NCI-H1694 treated with DMSO at 0.1 percent for 48 hours (cell line): ENCODE measurements at regions not wholly inside any gene's neighbourhood (a gene's known extent, or its start where the extent isn't known, plus 50 kb on each side); places are given as distances from the start of the nearest gene placed in this dataset.
"Not testable (repeated sequence)": the region's sequence is repeated elsewhere in the genome, so short reads cannot be mapped to it uniquely, and the experiment has no call there.

Experiments used
- DNase-seq: peaks from one replicate; lab custom pipeline; 2025; lab: John Stamatoyannopoulos, UW

DNA sequence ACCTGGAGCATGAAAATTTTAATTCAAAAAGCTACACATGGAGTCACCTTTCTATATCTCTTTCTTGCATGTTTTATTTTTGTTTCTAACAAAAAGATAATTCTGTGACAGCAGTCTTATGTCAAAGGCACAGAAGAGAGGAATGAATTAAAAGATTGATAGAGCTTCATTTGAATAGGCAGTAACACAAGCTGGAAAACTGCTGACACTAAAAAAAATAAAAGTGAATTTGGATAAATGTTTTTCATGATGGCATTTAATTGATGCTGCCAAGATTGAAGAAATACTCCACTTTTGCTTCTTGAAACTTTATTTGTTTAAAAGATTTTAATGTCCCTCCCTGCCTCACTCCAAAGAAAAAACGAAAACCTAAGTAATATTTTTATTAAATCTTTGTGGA is 887.4 kb downstream of the PLA2G4A start:
- no peak for DNase-seq

DNA sequence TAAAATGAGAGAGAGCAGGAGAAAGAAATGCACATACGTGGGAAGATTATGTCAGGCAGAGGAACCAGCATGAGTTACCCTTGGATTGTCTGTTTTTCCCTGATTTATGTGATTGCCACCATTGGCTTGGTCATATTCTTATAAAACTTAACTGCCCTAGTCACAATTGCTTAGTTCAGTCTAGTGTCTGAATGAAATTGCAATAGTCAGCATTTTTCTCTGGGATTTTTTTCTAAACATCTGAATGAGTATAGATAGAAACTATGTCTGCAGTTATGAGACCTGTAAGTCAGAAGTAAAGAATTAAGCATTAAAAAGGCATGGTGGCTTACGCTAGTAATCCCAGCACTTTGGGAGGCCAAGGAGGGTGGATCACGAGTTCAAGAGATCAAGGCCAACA is 889.8 kb downstream of the PLA2G4A start:
- no peak for DNase-seq

DNA sequence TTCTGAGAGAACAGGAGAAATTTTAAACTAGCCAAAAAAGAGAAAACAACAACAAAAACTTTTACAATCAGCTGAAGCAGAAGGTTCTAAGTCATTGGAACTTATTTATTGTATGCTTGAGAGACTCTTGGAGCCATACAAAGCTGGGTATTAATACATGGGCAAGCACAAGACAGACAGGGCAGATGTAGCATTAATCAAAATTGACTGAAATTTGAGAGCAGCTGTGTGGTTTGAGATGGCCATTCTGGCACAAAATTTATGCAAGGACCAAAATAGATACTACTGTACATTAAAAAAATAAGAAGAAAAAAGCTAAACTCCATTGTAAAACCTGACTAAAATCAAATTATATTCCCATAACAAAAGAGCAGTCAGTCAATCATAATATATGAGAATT is 892.5 kb downstream of the PLA2G4A start:
- DNase-seq, result no peak

DNA sequence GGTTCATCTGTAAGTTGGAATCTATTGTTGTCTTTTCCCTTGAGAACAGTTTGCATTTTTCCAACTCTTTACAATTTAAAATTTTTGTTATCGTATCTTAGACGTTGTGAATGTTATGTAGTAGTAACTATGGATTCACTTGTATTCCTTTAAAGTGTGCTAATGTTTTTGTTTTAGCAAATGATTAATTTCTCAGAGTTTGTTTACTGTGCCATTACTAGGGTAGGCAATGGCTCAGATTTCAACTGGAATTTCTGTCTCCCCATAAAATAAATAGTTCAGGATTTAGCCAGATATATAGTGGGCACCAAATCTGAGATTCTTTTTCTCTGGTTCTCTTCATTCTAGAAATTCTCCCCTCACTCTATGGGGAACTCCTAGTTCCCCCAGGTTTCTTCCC is 896.5 kb downstream of the PLA2G4A start:
- no peak for DNase-seq

DNA sequence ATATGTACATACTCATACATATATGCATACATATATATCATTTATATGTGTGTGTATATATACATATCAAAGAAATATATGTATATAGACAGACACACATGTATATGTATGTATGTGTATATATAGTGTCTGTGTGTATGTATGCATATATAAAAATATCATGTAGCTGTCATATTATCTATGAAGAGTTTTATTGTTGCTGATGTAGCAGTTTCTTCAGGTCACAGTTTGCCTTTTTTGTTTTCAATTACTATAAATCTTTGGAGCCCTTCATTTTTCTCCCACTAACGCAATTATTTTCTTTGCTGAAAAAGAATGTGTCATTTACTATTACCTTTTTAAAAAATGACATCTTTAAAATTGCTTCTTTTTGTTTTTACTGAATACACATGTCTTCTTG is 904.5 kb downstream of the PLA2G4A start:
- no peak for DNase-seq

DNA sequence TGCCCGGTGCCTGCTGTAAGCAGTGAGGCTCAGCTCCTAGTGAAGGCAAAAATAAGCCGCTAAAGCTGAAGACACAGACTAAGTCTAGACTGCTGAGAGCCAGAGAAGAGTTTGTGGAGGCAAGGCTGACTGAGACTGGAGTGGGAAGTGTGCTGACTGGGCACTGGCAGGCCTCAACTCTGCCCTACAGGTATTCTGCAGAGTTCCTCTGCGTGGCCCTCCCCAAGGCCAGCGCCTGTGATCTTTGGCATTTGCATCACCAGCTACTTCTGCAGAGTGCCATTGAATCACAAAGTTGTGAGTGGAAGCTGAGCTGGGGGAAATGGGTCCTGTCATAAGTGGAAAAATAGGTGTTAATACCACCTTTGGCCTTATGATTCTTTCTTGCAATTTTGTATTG is 905.7 kb downstream of the PLA2G4A start:
- DNase-seq, result no peak

DNA sequence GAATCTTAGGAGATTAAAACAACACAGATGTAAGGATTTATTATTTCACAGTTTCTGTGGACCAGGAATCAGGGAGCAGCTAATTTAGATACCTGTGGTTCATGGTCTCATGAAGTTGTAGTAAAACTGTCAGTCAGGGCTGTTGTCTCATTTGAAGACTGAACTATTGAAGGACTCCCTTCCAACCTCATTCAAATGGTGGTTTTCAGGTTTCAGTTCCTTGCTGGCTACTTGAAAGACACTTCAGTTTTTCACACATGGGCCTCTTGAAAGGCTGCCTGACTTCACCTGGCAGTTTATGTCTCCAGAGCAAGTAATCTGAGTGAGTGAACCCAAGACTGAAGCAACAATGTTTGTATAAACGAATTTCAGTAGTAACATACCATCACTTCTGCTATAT is 915.9 kb downstream of the PLA2G4A start:
- DNase-seq, result no peak

DNA sequence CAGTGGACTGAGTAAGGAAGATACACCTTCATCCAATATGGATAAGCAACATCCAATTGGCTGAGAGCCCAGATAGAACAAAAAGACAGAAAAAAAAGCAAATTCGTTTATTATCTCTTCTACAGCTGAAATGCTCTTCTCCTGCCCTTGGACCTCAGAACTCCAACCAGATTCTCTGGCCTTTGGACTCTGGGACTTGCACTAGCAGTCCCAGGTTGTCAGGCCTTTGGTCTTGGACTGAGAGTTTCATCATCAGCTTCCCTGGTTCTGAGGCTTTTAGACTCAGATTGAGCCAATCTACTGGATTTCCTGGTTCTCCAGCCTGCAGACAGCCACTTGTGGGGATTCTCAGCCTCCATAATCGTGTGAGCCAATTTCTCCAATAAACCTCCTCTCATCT is 926.8 kb downstream of the PLA2G4A start:
- DNase-seq, result no peak

DNA sequence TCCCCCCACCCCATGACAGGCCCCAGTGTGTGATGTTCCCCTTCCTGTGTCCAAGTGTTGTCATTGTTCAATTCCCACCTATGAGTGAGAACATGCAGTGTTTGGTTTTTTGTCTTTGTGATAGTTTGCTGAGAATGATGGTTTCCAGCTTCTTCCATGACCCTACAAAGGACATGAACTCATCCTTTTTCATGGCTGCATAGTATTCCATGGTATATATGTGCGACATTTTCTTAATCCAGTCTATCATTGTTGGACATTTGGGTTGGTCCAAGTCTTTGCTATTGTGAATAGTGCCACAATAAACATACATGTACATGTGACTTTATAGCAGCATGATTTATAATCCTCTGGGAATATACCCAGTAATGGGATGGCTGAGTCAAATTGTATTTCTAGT is 927.9 kb downstream of the PLA2G4A start:
- DNase-seq, result not testable (repeated sequence)

DNA sequence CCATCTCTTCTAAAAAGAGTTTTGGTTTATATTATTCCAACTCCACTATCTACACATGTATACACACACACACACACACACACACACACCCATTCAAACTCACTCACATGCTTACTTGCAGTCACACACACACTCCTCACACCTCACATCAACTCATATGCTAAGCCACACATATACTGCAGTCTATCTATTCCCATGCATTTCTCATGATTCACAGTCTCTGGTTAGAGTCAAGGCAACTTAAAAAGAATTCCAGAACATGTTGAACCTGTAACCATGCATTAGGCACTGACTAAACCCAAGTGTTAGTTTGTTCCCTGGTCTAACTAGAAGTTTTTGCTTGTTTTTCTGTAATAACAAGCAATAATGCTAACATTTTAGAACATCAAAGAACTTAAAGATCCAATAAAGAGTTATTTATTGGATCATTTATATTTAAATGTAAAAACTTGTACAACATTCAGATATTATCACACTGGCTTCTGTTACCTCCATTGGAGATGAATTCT is 931.1 kb downstream of the PLA2G4A start:
- no peak for DNase-seq

DNA sequence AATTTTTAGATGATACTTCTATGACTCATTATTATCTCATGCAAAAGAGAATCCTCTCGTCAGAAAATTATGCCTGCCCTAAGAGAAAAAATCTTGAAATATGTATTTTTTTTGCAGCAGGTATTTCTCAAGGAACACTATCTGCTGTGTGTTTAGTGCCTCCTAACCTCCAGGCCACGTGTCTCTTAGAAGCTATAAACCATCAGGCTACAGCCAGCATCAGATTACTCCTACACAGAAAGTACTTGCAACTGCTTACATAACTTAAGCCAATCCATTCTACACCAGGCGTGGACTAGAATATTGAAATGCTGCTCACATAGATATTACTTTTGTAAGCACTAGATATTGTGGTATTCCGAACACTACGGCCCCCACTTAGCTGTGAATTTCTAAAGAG is 933.4 kb downstream of the PLA2G4A start:
- no peak for DNase-seq

DNA sequence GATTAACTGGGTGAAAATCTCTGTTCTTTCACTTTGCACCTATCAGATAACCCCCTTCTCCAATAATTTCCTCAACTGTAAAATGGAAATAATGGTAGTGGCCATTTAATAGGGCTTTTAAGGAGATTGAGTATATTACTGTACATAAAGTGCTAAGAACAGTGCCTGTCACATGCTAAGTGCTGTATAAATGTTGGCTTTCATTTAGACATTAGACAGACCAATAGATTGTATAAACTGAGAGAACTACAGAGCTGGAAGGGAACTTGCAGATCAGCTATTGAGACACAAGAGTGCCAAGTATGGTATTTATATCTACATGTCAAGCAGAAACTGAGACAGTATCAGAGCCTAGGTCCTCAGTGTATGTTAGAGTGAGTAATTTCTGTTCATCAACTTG is 934.7 kb downstream of the PLA2G4A start:
- no peak for DNase-seq

DNA sequence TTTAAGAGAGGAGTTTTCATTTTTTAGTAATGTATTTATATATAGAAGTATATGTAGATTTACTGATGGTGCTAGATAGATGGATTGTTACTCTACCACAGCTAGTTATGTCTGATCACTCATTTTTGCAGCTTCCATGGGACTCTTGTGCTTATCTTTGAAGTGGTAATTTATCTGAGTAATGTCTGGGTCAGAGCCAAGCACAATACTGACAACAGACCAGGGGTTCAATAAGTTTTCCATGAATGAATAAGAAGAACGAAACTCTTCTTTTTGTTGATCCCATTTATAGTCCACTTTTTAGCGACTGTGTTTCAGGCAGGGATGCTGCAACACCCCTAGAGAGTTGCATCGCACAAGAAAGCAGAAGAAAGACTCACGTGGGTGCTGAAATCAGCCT is 935.2 kb downstream of the PLA2G4A start:
- DNase-seq, result no peak

DNA sequence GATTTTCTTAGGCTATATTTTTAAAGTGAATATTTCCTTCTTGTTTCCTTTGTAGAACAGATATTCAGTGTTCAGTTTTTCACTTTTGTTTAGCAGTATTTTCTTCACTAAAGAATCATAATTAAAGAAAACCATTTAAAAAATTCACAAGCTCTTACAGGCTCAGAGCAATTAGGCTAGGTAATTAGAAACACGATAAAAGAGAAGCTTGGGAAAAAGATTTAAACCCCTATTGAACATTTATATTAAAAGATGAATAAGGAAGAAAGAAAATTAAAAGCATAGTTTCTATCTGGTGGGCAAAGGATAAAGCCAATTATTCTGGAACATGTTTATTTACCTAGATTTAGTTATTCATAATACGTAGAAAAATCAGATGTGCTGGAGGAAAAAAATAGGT is 942.6 kb downstream of the PLA2G4A start:
- DNase-seq, result no peak

DNA sequence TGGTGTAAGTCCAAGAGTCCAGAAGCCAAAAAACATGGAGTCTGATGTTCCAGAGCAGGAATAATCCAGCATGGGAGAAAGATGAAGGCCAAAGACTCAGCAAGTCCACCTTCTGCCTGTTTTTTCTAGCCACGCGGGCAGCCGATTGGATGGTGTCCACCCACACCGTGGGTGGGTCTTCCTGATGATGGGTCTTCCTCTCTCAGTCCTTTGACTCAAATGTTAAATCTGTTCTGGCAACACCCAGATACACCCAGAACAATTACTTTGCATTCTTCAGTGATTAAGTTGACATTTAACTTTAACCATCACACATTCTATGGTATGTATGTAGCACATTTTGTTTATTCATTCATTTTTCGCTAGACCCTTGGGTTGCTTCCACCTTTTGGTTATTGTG is 944.4 kb downstream of the PLA2G4A start:
- no peak for DNase-seq

DNA sequence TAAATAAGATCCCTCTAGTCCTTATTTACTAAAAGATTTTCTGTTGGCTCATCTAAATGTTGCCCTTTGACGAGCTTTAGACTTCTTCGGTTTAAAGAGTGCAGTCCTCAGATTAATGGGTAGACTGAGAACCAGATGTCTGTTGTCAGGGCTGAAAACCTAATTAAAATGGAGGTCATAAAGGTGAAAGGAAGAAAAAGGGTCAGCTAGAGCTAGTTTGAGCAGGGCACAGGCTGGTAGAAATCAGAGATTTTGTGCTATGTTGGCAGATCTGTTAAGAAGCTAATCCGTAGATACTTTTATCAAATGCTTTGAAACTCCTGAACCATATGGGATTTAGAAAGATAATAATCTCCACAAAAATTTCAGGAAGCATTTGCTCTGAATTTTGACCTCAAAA is 959.0 kb downstream of the PLA2G4A start:
- no peak for DNase-seq

DNA sequence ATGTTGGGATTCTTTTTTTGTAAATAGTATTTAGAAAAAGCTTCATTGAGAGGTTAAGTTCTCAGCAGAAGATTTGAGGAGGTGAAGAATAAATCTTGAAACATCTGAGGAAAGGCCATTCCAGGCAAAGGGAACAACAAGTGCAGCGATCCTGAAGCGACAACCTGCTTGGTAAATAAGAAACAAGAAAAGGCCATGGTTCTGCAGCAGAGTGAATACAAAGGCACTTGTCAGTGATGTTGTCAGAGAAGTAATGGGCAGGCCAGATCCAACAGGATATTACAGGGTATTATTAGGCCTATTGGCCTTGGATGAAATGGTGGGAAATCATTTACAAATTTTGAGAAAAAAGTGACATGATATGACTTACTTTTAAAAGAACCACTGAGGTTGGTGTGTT is 960.0 kb downstream of the PLA2G4A start:
- no peak for DNase-seq

DNA sequence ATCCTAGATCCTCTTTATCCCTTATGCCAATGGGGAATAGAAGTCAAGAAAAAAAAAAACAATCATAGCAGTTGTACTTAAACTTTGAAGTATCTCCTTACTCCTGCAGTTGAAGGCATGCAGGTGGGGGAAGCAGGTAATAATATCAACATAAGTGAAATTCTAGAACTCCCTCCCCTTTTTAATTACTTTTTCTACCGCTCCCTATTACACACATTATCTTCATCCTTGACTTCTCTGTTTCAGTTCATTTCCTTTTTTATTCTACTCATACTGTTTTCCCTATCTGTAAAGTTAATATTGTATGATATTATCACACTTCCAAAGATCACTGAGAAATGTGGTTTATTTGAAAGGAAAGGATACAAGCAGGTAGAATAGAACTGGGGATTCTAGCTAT is 962.0 kb downstream of the PLA2G4A start:
- no peak for DNase-seq

DNA sequence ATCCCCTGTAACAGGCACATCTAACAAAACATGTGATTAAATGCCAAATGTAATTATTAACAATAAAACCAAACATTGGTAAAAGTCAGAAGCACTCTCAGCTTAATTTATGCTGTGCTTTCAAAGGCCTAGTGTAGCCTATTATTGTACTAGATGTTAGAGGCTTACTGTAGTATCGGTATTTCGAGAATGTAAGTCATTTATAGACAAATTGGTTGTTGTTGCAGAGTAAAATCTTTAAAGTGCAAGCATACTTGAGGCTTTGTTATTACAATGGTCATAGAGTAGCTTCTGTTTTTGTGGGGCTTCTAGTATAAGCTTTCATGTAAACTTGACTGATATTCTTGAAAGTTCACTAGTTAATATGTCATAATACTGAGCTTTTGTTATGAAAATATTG is 965.8 kb downstream of the PLA2G4A start:
- no peak for DNase-seq

DNA sequence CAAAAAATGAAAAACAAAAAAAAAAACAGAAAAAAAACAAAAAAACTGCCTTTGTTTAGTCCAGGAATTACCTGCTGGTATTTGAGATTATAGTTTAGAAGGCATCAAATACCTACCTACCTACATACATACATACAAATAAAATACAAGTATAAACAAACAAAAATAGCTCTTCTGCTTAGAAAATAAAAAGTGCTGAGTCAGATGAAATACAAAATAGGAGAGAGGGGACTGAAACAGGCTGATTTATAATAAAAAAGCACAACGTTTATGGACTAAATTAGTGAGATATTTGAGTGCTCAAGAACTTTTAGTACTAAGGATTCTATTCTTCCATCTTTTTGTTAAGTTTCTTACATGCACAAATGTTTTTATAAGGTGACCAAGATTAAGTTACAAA is 980.8 kb downstream of the PLA2G4A start:
- no peak for DNase-seq

DNA sequence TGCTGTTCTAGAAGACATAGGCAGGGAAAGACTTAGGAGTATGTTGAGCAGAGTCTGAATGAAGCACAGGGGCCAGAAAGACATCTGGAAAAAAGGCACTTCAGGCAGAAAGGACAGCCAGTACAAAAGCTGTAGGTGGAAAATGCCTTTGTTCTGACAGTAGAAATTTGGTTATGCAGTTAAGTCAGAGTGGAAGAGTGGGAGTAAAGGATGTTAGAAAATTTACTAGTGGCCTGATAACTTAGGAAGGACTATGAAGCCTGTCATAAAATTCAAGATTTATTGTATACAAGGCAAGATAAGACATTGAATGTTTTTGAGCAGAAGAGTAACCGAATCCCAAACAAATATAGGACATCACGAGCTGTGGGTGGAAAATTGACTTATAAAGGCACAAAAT is 987.9 kb downstream of the PLA2G4A start:
- no peak for DNase-seq

DNA sequence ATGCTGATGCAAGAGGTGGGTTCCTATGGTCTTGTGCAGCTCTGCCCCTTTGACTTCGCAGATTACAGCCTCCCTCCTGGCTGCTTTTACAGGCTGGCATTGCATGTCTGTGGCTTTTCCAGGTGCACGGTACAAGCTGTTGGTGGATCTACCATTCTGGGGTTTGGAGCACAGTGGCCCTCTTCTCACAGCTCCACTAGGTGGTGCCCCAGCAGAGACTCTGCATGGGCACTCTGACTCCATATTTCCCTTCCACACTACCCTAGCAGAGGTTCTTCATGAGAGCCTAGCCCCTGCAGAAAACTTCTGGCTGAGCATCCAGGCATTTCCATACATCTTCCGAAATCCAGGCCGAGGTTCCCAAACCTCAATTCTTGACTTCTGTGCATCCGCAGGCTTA is 989.0 kb downstream of the PLA2G4A start:
- no peak for DNase-seq

DNA sequence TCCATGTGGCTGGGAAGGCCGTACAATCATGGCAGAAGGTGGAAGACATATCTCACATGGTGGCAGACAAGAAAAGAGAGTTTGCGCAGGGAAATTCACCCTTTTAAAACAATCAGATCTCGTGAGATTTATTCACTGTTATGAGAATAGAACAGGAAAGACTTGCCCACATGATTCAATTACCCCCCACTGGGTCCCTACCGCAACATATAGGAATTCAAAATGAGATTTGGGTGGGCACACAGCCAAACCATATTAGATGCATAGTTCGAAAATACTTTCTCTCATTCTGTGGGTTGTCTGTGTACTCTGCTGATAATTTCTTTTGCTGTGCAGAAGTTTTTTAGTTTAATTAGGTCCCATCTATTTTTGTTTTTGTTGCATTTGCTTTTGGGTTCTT is 990.3 kb downstream of the PLA2G4A start:
- DNase-seq, result no peak

DNA sequence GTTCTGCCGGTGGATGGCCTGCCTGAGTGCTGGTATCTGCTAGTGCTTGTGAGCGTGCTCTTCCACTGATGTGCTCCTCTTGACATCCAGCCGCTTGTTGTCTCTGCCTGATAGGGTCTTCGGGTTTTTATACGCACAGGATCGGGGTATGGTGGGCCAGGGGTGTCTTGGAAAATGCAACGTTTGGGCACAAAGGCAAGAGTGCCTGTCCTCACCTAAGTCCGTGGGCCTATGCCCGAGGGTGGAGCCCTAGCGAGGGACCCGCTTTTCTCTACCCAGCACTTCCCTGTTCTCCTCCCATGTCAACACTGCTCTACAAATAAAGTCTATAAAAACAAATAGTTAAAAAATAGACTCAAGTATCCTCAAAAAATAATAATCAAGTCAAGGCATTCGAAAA is 1007.8 kb downstream of the PLA2G4A start:
- no peak for DNase-seq

DNA sequence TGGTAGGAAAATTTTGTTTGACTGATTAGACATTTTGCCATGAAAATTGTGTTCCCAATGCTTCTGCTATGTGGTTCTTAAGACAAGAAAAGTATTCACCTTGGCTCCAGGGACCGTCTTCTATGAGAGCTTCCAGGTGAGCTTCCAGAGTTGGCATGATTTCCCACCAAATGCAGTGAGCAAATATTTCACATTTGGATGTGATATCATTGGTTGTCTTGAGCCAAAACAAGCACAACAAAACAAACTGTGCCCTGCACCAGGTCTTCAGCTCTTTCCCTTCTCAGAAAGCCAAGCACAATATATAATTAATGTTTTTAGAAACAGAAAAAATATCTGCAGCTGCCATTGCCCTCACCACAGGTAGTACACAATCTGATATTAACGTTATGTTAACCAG is 1009.0 kb downstream of the PLA2G4A start:
- DNase-seq, result no peak
